Keratinocyte (primary cell): ENCODE measurements at regions not wholly inside any gene's neighbourhood (a gene's known extent, or its start where the extent isn't known, plus 50 kb on each side); places are given as distances from the start of the nearest gene placed in this dataset.

ENCODE experiments used
- DNase-seq: peaks from one replicate; pipeline ENCODE4 v3.0.0-alpha.2; 2011; ENCODE audit warnings: low read depth, missing footprints, low spot score
- FAIRE-seq: peaks from 2 replicates; lab custom pipeline; 2011; peaks lifted over from hg19 to GRCh38; lab: Jason Lieb, UNC
- H2AFZ ChIP-seq: 2 replicates; pipeline ENCODE4 v1.6.0; 2012; ENCODE audit warnings: low read length, control low read depth, inconsistent platforms; ENCODE audit not compliant: control insufficient read depth
- H3K27ac ChIP-seq: 2 replicates; pipeline ENCODE4 v1.5.1; 2011; ENCODE audit warnings: low read length; ENCODE audit not compliant: control insufficient read depth, insufficient read depth
- H3K27me3 ChIP-seq: 3 replicates; pipeline ENCODE4 v1.6.0; 2011; ENCODE audit warnings: low read length; ENCODE audit not compliant: control insufficient read depth, insufficient read depth; ENCODE audit errors: extremely low read depth
- H3K36me3 ChIP-seq, 2 experiments: 2 replicates in 1 of 2; 3 replicates in 1 of 2; pipeline ENCODE4 v1.5.1; 2011; ENCODE audit warnings: low read length in 2 of 2, mild to moderate bottlenecking in 1 of 2; ENCODE audit not compliant: control insufficient read depth in 2 of 2, insufficient read depth in 2 of 2; ENCODE audit errors: extremely low read depth in 1 of 2
- H3K4me1 ChIP-seq: 3 replicates; pipeline ENCODE4 v1.5.1; 2011; ENCODE audit warnings: low read length; ENCODE audit not compliant: control insufficient read depth, insufficient read depth; ENCODE audit errors: extremely low read depth
- H3K4me2 ChIP-seq: 3 replicates; pipeline ENCODE4 v1.6.0; 2011; ENCODE audit warnings: low read depth, low read length; ENCODE audit not compliant: control insufficient read depth, insufficient read depth; ENCODE audit errors: extremely low read depth
- H3K4me3 ChIP-seq, 3 experiments: fragments of 200-600 bp in 1 of 3; sonication (generic) in 1 of 3; 2 replicates in 2 of 3; 3 replicates in 1 of 3; pipeline ENCODE4 v1.5.1; 2011 to 2016; ENCODE audit warnings: low read length in 3 of 3, mild to moderate bottlenecking in 3 of 3, control low read depth in 2 of 3, inconsistent platforms in 1 of 3, low read depth in 1 of 3, mixed read lengths in 1 of 3, mixed run types in 1 of 3, moderate library complexity in 1 of 3; ENCODE audit not compliant: control insufficient read depth in 2 of 3, insufficient read depth in 2 of 3; ENCODE audit errors: extremely low read depth in 1 of 3
- H3K79me2 ChIP-seq: 2 replicates; pipeline ENCODE4 v1.6.0; 2012; ENCODE audit warnings: low read length; ENCODE audit not compliant: control insufficient read depth, insufficient read depth
- H3K9ac ChIP-seq: 3 replicates; pipeline ENCODE4 v1.6.0; 2011; ENCODE audit warnings: low read length; ENCODE audit not compliant: control insufficient read depth, insufficient read depth; ENCODE audit errors: extremely low read depth
- H3K9me1 ChIP-seq: 3 replicates; pipeline ENCODE4 v1.6.0; 2011; ENCODE audit warnings: low read length; ENCODE audit not compliant: control insufficient read depth, insufficient read depth; ENCODE audit errors: extremely low read depth
- H3K9me3 ChIP-seq: 2 replicates; pipeline ENCODE4 v1.5.1; 2012; ENCODE audit warnings: low read depth, low read length; ENCODE audit not compliant: control insufficient read depth
- H4K20me1 ChIP-seq: 3 replicates; pipeline ENCODE4 v1.6.0; 2011; ENCODE audit warnings: low read length; ENCODE audit not compliant: control insufficient read depth, insufficient read depth; ENCODE audit errors: extremely low read depth
- CTCF ChIP-seq, 3 experiments: IDR thresholded peaks in 1 of 3; conservative IDR thresholded peaks in 1 of 3; optimal IDR thresholded peaks in 1 of 3; 2 replicates in 2 of 3; 3 replicates in 1 of 3; pipeline versions ENCODE3 to v1.5.1; 2011; ENCODE audit warnings: low read length in 3 of 3, mild to moderate bottlenecking in 3 of 3, moderate library complexity in 2 of 3, control low read depth in 1 of 3, inconsistent platforms in 1 of 3; ENCODE audit not compliant: insufficient read depth in 2 of 3; ENCODE audit errors: extremely low read depth in 1 of 3
- EZH2 ChIP-seq: IDR thresholded peaks from one replicate; pipeline ENCODE4 v1.6.1; 2012; ENCODE audit warnings: inconsistent platforms, mild to moderate bottlenecking, low read length, moderate library complexity
- dilution Hi-C: fragments of 300-500 bp; cut with MboI; formaldehyde crosslinking; loops from one replicate; pipeline ENCODE4 v1.7.0; 2020; ENCODE audit warnings: low sequenced_read_pairs; ENCODE audit not compliant: extremely low pct_ligation_motif_present

- Histone ChIP-seq H3K4me1 (no peaks in the 10 kb centered on the region), H3K4me2 (no peak overlapping the region), H4K20me1 (no peaks in the 10 kb centered on the region), H3K9ac (no peak overlapping the region), H3K27me3 (peaks cover 4% of the 10 kb centered on the region), H3K79me2 (no peaks in the 10 kb centered on the region), H3K4me3 (no peak overlapping the region), H3K27ac (no peak overlapping the region), H3K36me3 (no peaks in the 10 kb centered on the region), H3K9me3 (no peaks in the 10 kb centered on the region), H2AFZ (no peak overlapping the region), H3K9me1 (no peaks in the 10 kb centered on the region)
- dilution Hi-C loops, result no loop called here
- TF ChIP-seq CTCF (optimal IDR thresholded peaks at IDR 0.05 in 1 of 3, IDR thresholded peaks at IDR 0.05 in 1 of 3, conservative IDR thresholded peaks at IDR 0.05 in 1 of 3; ENCODE audit: extremely low read depth in 1 of 3, insufficient read depth in 2 of 3, low read length in 3 of 3) (no peak), EZH2 (no peak)
- FAIRE-seq (no peak), DNase-seq (no peak)
Observed at GRCh38 chr22:23375031-23375827, 194.9 kb downstream of the BCR start.

- Histone ChIP-seq H3K79me2 (no peaks in the 10 kb centered on the region), H3K27me3 (peaks cover 16% of the 10 kb centered on the region), H3K9ac (no peak overlapping the region), H3K36me3 (no peaks in the 10 kb centered on the region), H3K4me2 (no peak overlapping the region), H3K4me3 (no peak overlapping the region), H3K9me1 (no peaks in the 10 kb centered on the region), H3K4me1 (no peaks in the 10 kb centered on the region), H3K9me3 (no peaks in the 10 kb centered on the region), H3K27ac (no peak overlapping the region), H2AFZ (no peak overlapping the region), H4K20me1 (no peaks in the 10 kb centered on the region)
- dilution Hi-C loops, result no loop called here
- DNase-seq (no peak), FAIRE-seq (no peak)
- TF ChIP-seq EZH2 (no peak), CTCF (optimal IDR thresholded peaks at IDR 0.05 in 1 of 3, IDR thresholded peaks at IDR 0.05 in 1 of 3, conservative IDR thresholded peaks at IDR 0.05 in 1 of 3; ENCODE audit: extremely low read depth in 1 of 3, insufficient read depth in 2 of 3, low read length in 3 of 3) (no peak)
Observed at GRCh38 chr22:23373601-23374000, 193.3 kb downstream of the BCR start.
